Inflammatory macrophage (primary cell): ENCODE measurements at regions not wholly inside any gene's neighbourhood (a gene's known extent, or its start where the extent isn't known, plus 50 kb on each side); places are given as distances from the start of the nearest gene placed in this dataset.
"Not testable (repeated sequence)": the region's sequence is repeated elsewhere in the genome, so short reads cannot be mapped to it uniquely, and the experiment has no call there.

Experiments
- DNase-seq, 2 donors: peaks; one replicate each; pipeline ENCODE4 v3.0.0-alpha.2; 2020 to 2022

- DNase-seq: no peak
These were observed 128.6 kb upstream of the PTPRZ1 start for GRCh38 chr7:121744319-121744718.

GRCh38 chr7:121741896-121742295 lies 131.1 kb upstream of the PTPRZ1 start:
- no peak for DNase-seq

GRCh38 chr7:121739465-121739864 lies 133.5 kb upstream of the PTPRZ1 start:
- no peak for DNase-seq

- DNase-seq: no peak
These were observed 142.1 kb upstream of the PTPRZ1 start for GRCh38 chr7:121730869-121731268.

- DNase-seq: no peak
These were observed 158.2 kb upstream of the PTPRZ1 start for GRCh38 chr7:121714559-121715303.

- not testable (repeated sequence) for DNase-seq
These were observed 160.0 kb upstream of the PTPRZ1 start for GRCh38 chr7:121712961-121713360.

GRCh38 chr7:121697731-121698316 lies 175.1 kb upstream of the PTPRZ1 start:
- DNase-seq: no peak

- DNase-seq: no peak
These were observed 176.0 kb upstream of the PTPRZ1 start for GRCh38 chr7:121696954-121697353.

GRCh38 chr7:121689749-121690148 lies 183.2 kb upstream of the PTPRZ1 start:
- DNase-seq: no peak

- no peak for DNase-seq
These were observed 191.3 kb upstream of the PTPRZ1 start for GRCh38 chr7:121681700-121682099.

GRCh38 chr7:121676168-121676567 lies 196.8 kb upstream of the PTPRZ1 start:
- no peak for DNase-seq

- DNase-seq: not testable (repeated sequence)
These were observed 198.5 kb upstream of the PTPRZ1 start for GRCh38 chr7:121674455-121674854.

- DNase-seq: no peak
These were observed 203.8 kb upstream of the PTPRZ1 start for GRCh38 chr7:121669144-121669543.

GRCh38 chr7:121666306-121666705 lies 206.7 kb upstream of the PTPRZ1 start:
- no peak for DNase-seq

GRCh38 chr7:121643320-121643719 lies 229.6 kb upstream of the PTPRZ1 start:
- DNase-seq: no peak

- DNase-seq: no peak
These were observed 233.3 kb upstream of the PTPRZ1 start for GRCh38 chr7:121639705-121640104.

- DNase-seq: no peak
These were observed 234.7 kb upstream of the PTPRZ1 start for GRCh38 chr7:121638286-121638685.

- DNase-seq: no peak
These were observed 238.2 kb upstream of the FAM3C start for GRCh38 chr7:121634356-121634755.

- no peak for DNase-seq
These were observed 237.1 kb upstream of the FAM3C start for GRCh38 chr7:121633186-121633585.

- no peak for DNase-seq
These were observed 228.8 kb upstream of the FAM3C start for GRCh38 chr7:121624958-121625357.

GRCh38 chr7:121623130-121623872 lies 227.2 kb upstream of the FAM3C start:
- DNase-seq: no peak

GRCh38 chr7:121621937-121622336 lies 225.8 kb upstream of the FAM3C start:
- DNase-seq: no peak

GRCh38 chr7:121620953-121621606 lies 225.0 kb upstream of the FAM3C start:
- no peak for DNase-seq
